ENCODE measurements at regions not wholly inside any gene's neighbourhood (a gene's known extent, or its start where the extent isn't known, plus 50 kb on each side); places are given as distances from the start of the nearest gene placed in this dataset.

GRCh38 chr10:36681751-36682632 lies 443.4 kb upstream of the ANKRD30A start:
- peaks cover 2 to 4% of the 10 kb centered on the region in 2 donors for H3K9me3 ChIP-seq (ENCODE audit: control insufficient read depth in 1 of 2, low read length in 2 of 2)
- no peak overlapping the region for H3K9ac ChIP-seq (ENCODE audit: low read depth in 1 of 2, low read length in 2 of 2)

GRCh38 chr10:36679554-36679953 lies 445.8 kb upstream of the ANKRD30A start:
- H3K36me3 ChIP-seq (ENCODE audit: control insufficient read depth in 1 of 2, insufficient read depth in 2 of 2, low read length in 2 of 2) = no peaks in the 10 kb centered on the region
- H3K9me3 ChIP-seq (ENCODE audit: control insufficient read depth in 1 of 2, low read length in 2 of 2) = peaks cover 4 to 6% of the 10 kb centered on the region in 2 donors
- no peak overlapping the region for H3K27ac ChIP-seq (ENCODE audit: low read depth, low read length)
- no peaks in the 10 kb centered on the region for H3K4me1 ChIP-seq (ENCODE audit: control insufficient read depth in 1 of 2, insufficient read depth in 2 of 2, low read length in 2 of 2)
- no peak overlapping the region for H3K4me3 ChIP-seq (ENCODE audit: low read depth in 1 of 2, low read length in 2 of 2)
- no peak overlapping the region for H3K9ac ChIP-seq (ENCODE audit: low read depth in 1 of 2, low read length in 2 of 2)
- no peaks in the 10 kb centered on the region for H3K27me3 ChIP-seq (ENCODE audit: control insufficient read depth in 1 of 2, insufficient read depth in 2 of 2, low read length in 2 of 2)

More at GRCh38 chr10:36681751-36682632, 443.4 kb upstream of the ANKRD30A start:
- Histone ChIP-seq H3K27me3 (ENCODE audit: control insufficient read depth in 1 of 2, insufficient read depth in 2 of 2, low read length in 2 of 2) (no peaks in the 10 kb centered on the region), H3K27ac (ENCODE audit: low read depth, low read length) (no peak overlapping the region), H3K4me1 (ENCODE audit: control insufficient read depth in 1 of 2, insufficient read depth in 2 of 2, low read length in 2 of 2) (no peaks in the 10 kb centered on the region), H3K4me3 (ENCODE audit: low read depth in 1 of 2, low read length in 2 of 2) (no peak overlapping the region), H3K36me3 (ENCODE audit: control insufficient read depth in 1 of 2, insufficient read depth in 2 of 2, low read length in 2 of 2) (no peaks in the 10 kb centered on the region)

- no peak overlapping the region for H3K27ac ChIP-seq (ENCODE audit: low read depth, low read length)
- H3K4me3 ChIP-seq (ENCODE audit: low read depth in 1 of 2, low read length in 2 of 2) = no peak overlapping the region
- no peaks in the 10 kb centered on the region for H3K27me3 ChIP-seq (ENCODE audit: control insufficient read depth in 1 of 2, insufficient read depth in 2 of 2, low read length in 2 of 2)
- no peak overlapping the region for H3K9ac ChIP-seq (ENCODE audit: low read depth in 1 of 2, low read length in 2 of 2)
- no peaks in the 10 kb centered on the region for H3K36me3 ChIP-seq (ENCODE audit: control insufficient read depth in 1 of 2, insufficient read depth in 2 of 2, low read length in 2 of 2)
- peaks cover 0 to 6% of the 10 kb centered on the region in 2 donors for H3K9me3 ChIP-seq (ENCODE audit: control insufficient read depth in 1 of 2, low read length in 2 of 2)
- no peaks in the 10 kb centered on the region for H3K4me1 ChIP-seq (ENCODE audit: control insufficient read depth in 1 of 2, insufficient read depth in 2 of 2, low read length in 2 of 2)
Observed at GRCh38 chr10:36677431-36677768, 448.0 kb upstream of the ANKRD30A start.

DNA sequence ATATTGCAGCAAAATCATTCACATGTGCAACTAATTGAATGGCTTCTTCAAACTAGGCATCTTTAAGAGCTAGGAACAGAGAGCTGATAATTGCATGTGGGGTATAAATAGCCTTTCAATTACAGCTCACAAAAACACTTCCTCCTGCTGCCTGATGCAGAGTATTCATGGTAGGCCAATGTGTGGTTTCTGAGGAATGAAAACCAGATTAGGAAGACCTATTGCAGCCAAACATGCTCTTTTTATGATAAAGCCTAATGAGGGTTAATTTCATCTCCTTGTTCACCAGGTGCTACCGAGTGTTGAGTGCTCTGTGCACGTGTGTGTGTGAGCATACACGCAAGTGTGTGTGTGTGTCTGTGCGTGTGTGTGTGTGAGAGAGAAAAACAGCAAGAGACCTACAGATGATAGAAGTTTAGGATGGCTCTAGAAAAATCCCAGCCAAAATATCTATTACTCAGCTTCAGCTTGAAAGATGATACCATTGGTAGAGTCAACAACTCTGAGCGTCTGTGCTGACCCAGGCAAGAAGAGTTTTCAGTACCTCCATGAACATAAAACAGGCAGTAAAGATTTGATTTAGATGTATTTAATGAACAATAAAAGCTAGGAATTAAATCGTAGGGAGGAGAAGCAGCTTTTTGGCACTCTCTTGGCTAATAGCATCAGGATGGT lies 448.5 kb upstream of the ANKRD30A start:
- Histone ChIP-seq H3K4me1 (ENCODE audit: control insufficient read depth in 1 of 2, insufficient read depth in 2 of 2, low read length in 2 of 2) (no peaks in the 10 kb centered on the region), H3K9ac (ENCODE audit: low read depth in 1 of 2, low read length in 2 of 2) (no peak overlapping the region), H3K36me3 (ENCODE audit: control insufficient read depth in 1 of 2, insufficient read depth in 2 of 2, low read length in 2 of 2) (no peaks in the 10 kb centered on the region), H3K27me3 (ENCODE audit: control insufficient read depth in 1 of 2, insufficient read depth in 2 of 2, low read length in 2 of 2) (no peaks in the 10 kb centered on the region), H3K4me3 (ENCODE audit: low read depth in 1 of 2, low read length in 2 of 2) (no peak overlapping the region), H3K9me3 (ENCODE audit: control insufficient read depth in 1 of 2, low read length in 2 of 2) (peaks cover 0 to 6% of the 10 kb centered on the region in 2 donors), H3K27ac (ENCODE audit: low read depth, low read length) (no peak overlapping the region)

- peaks cover 0 to 9% of the 10 kb centered on the region in 2 donors for H3K9me3 ChIP-seq (ENCODE audit: control insufficient read depth in 1 of 2, low read length in 2 of 2)
- no peak overlapping the region for H3K27ac ChIP-seq (ENCODE audit: low read depth, low read length)
Observed at GRCh38 chr10:36676321-36676720, 449.1 kb upstream of the ANKRD30A start.

GRCh38 chr10:36675458-36675880 lies 449.9 kb upstream of the ANKRD30A start:
- no peak overlapping the region for H3K9ac ChIP-seq (ENCODE audit: low read depth in 1 of 2, low read length in 2 of 2)
- no peak overlapping the region for H3K4me3 ChIP-seq (ENCODE audit: low read depth in 1 of 2, low read length in 2 of 2)
- no peak overlapping the region for H3K27ac ChIP-seq (ENCODE audit: low read depth, low read length)
- peaks cover 0 to 9% of the 10 kb centered on the region in 2 donors for H3K9me3 ChIP-seq (ENCODE audit: control insufficient read depth in 1 of 2, low read length in 2 of 2)
- H3K36me3 ChIP-seq (ENCODE audit: control insufficient read depth in 1 of 2, insufficient read depth in 2 of 2, low read length in 2 of 2) = no peaks in the 10 kb centered on the region
- no peaks in the 10 kb centered on the region for H3K27me3 ChIP-seq (ENCODE audit: control insufficient read depth in 1 of 2, insufficient read depth in 2 of 2, low read length in 2 of 2)
- no peaks in the 10 kb centered on the region for H3K4me1 ChIP-seq (ENCODE audit: control insufficient read depth in 1 of 2, insufficient read depth in 2 of 2, low read length in 2 of 2)

More at GRCh38 chr10:36676321-36676720, 449.1 kb upstream of the ANKRD30A start:
- Histone ChIP-seq H3K36me3 (ENCODE audit: control insufficient read depth in 1 of 2, insufficient read depth in 2 of 2, low read length in 2 of 2) (no peaks in the 10 kb centered on the region), H3K4me3 (ENCODE audit: low read depth in 1 of 2, low read length in 2 of 2) (no peak overlapping the region), H3K4me1 (ENCODE audit: control insufficient read depth in 1 of 2, insufficient read depth in 2 of 2, low read length in 2 of 2) (no peaks in the 10 kb centered on the region), H3K9ac (ENCODE audit: low read depth in 1 of 2, low read length in 2 of 2) (no peak overlapping the region), H3K27me3 (ENCODE audit: control insufficient read depth in 1 of 2, insufficient read depth in 2 of 2, low read length in 2 of 2) (no peaks in the 10 kb centered on the region)

DNA sequence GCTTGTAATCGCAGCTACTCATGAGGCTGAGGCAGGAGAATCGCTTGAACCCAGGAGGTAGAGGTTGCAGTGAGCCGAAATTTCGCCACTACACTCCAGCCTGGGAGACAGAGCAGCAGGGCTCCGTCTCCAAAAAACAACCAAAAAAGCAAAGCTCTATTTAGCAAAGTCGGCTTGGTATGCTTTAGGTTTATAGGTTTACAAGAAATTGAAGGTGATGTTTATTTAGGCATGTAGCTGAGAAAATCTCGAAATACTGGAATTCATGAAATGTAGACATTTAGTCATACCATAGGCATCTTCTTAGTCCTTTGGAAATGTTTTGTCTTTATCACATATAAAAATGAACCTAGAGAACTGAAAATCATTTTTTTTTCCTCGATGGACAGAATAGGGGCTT lies 453.8 kb upstream of the ANKRD30A start:
- Histone ChIP-seq H3K4me1 (ENCODE audit: control insufficient read depth in 1 of 2, insufficient read depth in 2 of 2, low read length in 2 of 2) (no peaks in the 10 kb centered on the region), H3K9ac (ENCODE audit: low read depth in 1 of 2, low read length in 2 of 2) (no peak overlapping the region)

DNA sequence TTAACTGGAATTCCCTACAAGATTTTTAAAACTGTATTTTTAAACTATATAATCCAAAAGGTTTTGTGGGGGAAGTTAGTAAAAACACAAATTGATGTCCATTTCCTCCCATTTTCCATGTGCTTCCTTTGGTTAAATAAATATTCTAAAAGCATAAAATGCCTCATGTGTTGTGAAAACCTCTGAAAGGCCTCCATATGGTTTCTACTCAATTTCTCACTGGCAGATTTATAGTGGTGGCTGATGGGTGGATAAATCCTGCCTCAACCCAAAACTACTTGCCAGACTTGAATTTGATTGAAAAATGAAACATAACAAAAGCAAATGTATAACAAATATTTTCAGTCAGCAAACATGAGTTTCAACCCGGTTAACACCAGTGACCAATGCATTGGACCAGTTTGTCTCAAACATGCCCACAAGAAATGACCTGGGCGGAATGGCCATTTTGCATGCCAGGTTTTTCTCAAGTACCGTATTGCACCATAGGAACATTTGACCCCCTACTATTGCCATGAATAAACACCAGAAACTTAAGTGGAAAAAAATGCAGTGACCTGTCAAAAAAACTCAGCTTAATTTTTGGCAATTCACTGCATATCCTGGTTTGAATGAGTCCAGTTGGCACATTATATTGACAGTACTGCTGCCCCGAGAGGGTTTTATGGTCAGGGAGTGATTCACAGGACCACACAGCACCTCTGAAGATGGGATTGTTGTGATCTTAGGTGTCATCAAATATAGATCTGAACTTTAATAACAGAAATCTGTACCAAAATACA lies 454.6 kb upstream of the ANKRD30A start:
- peaks cover 0 to 7% of the 10 kb centered on the region in 2 donors for H3K9me3 ChIP-seq (ENCODE audit: control insufficient read depth in 1 of 2, low read length in 2 of 2)
- no peaks in the 10 kb centered on the region for H3K27me3 ChIP-seq (ENCODE audit: control insufficient read depth in 1 of 2, insufficient read depth in 2 of 2, low read length in 2 of 2)
- H3K27ac ChIP-seq (ENCODE audit: low read depth, low read length) = no peak overlapping the region
- no peaks in the 10 kb centered on the region for H3K4me1 ChIP-seq (ENCODE audit: control insufficient read depth in 1 of 2, insufficient read depth in 2 of 2, low read length in 2 of 2)
- H3K36me3 ChIP-seq (ENCODE audit: control insufficient read depth in 1 of 2, insufficient read depth in 2 of 2, low read length in 2 of 2) = no peaks in the 10 kb centered on the region
- no peak overlapping the region for H3K4me3 ChIP-seq (ENCODE audit: low read depth in 1 of 2, low read length in 2 of 2)
- H3K9ac ChIP-seq (ENCODE audit: low read depth in 1 of 2, low read length in 2 of 2) = no peak overlapping the region

More for the DNA sequence above, 453.8 kb upstream of the ANKRD30A start:
- no peak overlapping the region for H3K4me3 ChIP-seq (ENCODE audit: low read depth in 1 of 2, low read length in 2 of 2)
- no peaks in the 10 kb centered on the region for H3K27me3 ChIP-seq (ENCODE audit: control insufficient read depth in 1 of 2, insufficient read depth in 2 of 2, low read length in 2 of 2)
- H3K36me3 ChIP-seq (ENCODE audit: control insufficient read depth in 1 of 2, insufficient read depth in 2 of 2, low read length in 2 of 2) = no peaks in the 10 kb centered on the region
- H3K27ac ChIP-seq (ENCODE audit: low read depth, low read length) = no peak overlapping the region
- H3K9me3 ChIP-seq (ENCODE audit: control insufficient read depth in 1 of 2, low read length in 2 of 2) = peaks cover 0 to 8% of the 10 kb centered on the region in 2 donors

DNA sequence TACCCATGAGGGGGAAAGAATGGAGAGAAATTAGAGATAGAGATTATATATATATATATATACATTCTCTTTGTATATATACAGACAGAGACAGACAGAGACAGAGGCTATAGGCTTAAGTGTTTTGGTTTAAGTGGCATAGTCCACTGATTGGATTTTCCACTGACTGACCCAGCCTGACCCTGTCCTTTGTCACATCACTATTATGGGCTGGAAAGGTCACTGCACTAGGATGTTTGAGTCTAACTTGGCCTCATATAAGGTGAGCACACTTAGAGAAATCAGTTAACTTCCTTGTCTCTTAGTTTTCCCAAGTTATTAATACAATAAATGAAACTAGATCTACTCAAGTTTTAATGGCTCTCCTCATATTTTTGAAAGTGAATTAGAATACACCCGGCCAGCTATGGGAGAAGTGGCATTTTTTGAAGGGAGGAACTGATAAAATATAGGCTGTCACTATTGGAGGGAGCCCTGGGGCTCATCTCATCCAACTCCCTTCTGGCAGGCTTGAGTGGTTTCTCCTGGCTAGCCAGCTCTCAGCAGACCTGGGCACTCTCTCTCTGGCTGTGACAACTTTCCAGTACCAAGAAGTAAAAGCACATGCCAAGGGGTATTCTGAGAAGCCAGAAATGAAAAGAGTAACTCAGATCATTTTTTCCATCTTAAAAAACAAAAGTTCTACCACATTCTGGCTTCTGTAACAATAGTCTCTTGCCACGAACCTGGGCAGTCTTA lies 455.6 kb upstream of the ANKRD30A start:
- H3K27me3 ChIP-seq (ENCODE audit: control insufficient read depth in 1 of 2, insufficient read depth in 2 of 2, low read length in 2 of 2) = no peaks in the 10 kb centered on the region

More for the DNA sequence above, 455.6 kb upstream of the ANKRD30A start:
- Histone ChIP-seq H3K36me3 (ENCODE audit: control insufficient read depth in 1 of 2, insufficient read depth in 2 of 2, low read length in 2 of 2) (no peaks in the 10 kb centered on the region), H3K4me3 (ENCODE audit: low read depth in 1 of 2, low read length in 2 of 2) (no peak overlapping the region), H3K9me3 (ENCODE audit: control insufficient read depth in 1 of 2, low read length in 2 of 2) (peaks cover 0 to 7% of the 10 kb centered on the region in 2 donors), H3K27ac (ENCODE audit: low read depth, low read length) (no peak overlapping the region), H3K9ac (ENCODE audit: low read depth in 1 of 2, low read length in 2 of 2) (no peak overlapping the region), H3K4me1 (ENCODE audit: control insufficient read depth in 1 of 2, insufficient read depth in 2 of 2, low read length in 2 of 2) (no peaks in the 10 kb centered on the region)
